PFSK-1 (cell line): ENCODE measurements at regions not wholly inside any gene's neighbourhood (a gene's known extent, or its start where the extent isn't known, plus 50 kb on each side); places are given as distances from the start of the nearest gene placed in this dataset.

ENCODE experiments used
- FOXP2 ChIP-seq: optimal IDR thresholded peaks from 2 replicates; pipeline ENCODE3; 2011; ENCODE audit warnings: borderline replicate concordance, control low read depth, inconsistent platforms; ENCODE audit not compliant: insufficient read depth; ENCODE audit errors: extremely low read length, extremely low read depth
- POLR2AphosphoS5 ChIP-seq: IDR thresholded peaks from 2 replicates; pipeline ENCODE4 v1.6.1; 2012; ENCODE audit warnings: low read depth, mild to moderate bottlenecking, control low read depth, low read length, moderate library complexity
- SIN3A ChIP-seq: IDR thresholded peaks from 2 replicates; pipeline ENCODE4 v1.6.1; 2012; ENCODE audit warnings: mild to moderate bottlenecking, low read length, moderate library complexity, borderline replicate concordance; ENCODE audit not compliant: insufficient read depth
- TAF1 ChIP-seq: IDR thresholded peaks from 2 replicates; pipeline ENCODE4 v1.6.1; 2012; ENCODE audit warnings: low read length, control low read depth, borderline replicate concordance; ENCODE audit not compliant: insufficient read depth
- TF ChIP-seq, protein P1 (sequence below), 2 experiments: IDR thresholded peaks; 2 replicates each; pipeline versions ENCODE4 v1.6.1 to v1.8.0; 2011 to 2012; ENCODE audit warnings: low read depth in 2 of 2, low read length in 2 of 2, control low read depth in 1 of 2, inconsistent platforms in 1 of 2, mild to moderate bottlenecking in 1 of 2, moderate library complexity in 1 of 2; ENCODE audit not compliant: insufficient read depth in 1 of 2

DNA sequence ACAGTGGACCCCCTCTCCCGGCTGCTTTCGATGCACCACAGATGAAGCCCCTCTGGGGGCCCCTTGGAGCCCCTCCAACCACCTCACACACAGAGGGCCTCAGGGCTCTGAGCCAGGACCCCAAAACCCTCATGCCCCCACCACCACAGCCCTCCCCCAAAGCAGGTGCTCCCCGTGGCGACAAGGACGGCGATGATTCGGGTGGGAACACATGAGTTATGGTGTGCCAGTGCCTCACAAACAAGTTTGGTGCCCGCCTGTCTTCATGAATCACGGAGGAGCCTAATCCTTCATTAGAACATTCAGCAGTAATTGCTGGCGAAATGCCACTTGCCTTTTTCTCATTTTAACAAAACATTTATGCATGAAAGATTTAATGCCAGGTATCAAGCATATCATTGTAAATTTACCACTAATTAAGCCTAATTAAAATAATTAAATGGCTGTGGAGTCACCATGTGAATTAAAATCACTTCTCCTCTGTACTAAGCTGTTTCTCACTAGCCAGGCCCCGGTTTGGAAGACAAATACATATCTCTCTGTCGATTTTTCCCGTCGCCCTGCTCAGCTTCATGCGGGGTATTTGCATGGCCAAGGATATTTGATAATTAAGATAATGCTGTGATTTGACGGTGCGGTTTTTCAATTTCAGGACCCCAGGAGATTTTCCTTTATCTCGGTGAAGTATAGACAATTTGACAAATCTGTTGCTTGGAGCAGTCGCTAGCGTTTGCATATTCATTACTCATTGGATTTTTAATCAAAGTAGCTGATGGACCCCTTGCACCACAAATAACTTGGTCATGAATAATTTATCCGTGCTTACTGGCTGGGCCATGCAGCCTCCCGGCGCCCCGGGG is 157.0 kb downstream of the TLE3 start:
- TF ChIP-seq FOXP2 = no peak
- no peak for TF ChIP-seq SIN3A
- TF ChIP-seq POLR2AphosphoS5 = no peak

DNA sequence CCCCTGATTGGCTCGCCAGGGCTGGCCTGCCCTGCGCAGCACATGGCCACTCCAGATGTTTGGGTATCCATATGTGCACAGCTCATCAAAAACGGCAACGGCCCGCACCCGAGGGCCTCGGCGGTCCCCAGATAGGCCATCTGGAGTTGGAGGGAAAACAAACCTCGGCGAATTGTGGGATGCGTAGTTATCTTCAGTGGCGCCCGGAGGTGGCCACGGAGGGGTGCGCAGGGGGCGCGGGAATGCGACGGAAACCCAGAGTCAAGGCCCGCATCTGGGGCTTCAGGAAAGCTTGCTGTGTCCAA is 156.5 kb downstream of the TLE3 start:
- TF ChIP-seq FOXP2 = no peak

DNA sequence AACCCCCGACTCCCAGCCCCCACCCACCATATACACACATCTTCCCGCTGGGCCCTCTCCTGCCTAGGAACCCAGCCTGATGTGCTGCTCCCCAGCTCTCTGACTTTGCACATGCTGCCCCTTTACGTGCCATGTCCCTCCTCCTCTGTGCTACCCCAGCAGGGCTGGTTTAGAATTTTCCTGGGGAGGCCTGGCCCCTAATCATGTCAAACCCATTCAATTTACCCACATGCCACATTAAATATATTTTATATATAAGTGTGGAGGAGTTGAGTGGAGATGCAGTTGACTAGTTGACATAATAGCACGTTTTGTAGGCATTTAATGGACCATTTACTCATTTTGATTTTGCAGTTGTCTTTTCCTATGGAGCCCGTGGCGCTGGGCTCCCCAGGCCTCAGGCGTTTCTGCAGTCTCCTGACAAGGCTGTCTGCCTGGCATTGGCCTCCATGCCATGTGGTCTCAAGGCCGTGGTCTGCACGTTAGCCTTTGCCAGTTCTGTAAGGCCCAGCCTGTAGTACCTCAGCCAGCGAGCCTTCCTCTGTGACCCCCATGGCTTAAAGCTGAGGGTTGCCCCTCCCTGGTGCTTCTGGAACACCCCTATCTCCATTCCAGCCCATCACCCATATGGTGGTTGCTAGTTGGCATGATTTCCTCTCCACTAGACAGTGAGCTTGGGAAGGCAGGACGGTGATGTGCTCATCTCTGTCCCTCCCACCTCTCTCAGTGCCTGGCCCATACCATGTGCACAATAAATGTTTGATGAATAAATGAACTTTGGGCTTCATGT is 155.8 kb downstream of the TLE3 start:
- no peak for TF ChIP-seq TAF1
- TF ChIP-seq SIN3A = no peak
- TF ChIP-seq, protein P1, sequence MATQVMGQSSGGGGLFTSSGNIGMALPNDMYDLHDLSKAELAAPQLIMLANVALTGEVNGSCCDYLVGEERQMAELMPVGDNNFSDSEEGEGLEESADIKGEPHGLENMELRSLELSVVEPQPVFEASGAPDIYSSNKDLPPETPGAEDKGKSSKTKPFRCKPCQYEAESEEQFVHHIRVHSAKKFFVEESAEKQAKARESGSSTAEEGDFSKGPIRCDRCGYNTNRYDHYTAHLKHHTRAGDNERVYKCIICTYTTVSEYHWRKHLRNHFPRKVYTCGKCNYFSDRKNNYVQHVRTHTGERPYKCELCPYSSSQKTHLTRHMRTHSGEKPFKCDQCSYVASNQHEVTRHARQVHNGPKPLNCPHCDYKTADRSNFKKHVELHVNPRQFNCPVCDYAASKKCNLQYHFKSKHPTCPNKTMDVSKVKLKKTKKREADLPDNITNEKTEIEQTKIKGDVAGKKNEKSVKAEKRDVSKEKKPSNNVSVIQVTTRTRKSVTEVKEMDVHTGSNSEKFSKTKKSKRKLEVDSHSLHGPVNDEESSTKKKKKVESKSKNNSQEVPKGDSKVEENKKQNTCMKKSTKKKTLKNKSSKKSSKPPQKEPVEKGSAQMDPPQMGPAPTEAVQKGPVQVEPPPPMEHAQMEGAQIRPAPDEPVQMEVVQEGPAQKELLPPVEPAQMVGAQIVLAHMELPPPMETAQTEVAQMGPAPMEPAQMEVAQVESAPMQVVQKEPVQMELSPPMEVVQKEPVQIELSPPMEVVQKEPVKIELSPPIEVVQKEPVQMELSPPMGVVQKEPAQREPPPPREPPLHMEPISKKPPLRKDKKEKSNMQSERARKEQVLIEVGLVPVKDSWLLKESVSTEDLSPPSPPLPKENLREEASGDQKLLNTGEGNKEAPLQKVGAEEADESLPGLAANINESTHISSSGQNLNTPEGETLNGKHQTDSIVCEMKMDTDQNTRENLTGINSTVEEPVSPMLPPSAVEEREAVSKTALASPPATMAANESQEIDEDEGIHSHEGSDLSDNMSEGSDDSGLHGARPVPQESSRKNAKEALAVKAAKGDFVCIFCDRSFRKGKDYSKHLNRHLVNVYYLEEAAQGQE (IDR thresholded peaks at IDR 0.05; ENCODE audit: insufficient read depth in 1 of 2, low read depth in 2 of 2, low read length in 2 of 2) = no peak
- no peak for TF ChIP-seq POLR2AphosphoS5
- no peak for TF ChIP-seq FOXP2

DNA sequence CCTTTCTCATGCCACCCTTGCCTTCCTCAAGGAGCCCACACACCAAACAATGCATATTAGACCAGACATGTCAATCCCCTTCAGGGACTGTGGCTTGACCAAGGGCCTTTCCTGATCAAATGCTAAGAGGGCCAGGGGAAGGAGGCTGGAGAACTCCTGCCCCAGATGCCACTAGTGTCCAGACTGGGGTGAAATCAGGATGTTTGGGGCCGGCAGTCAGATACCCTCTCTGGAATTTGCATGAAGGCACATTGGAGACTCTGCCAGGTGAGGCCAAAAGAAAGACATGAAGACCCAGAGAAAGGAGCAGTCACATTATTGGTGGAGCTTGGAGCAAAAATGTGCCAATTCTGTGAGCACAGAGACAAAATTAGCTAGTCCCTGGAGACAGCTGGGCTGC is 154.1 kb downstream of the TLE3 start:
- TF ChIP-seq POLR2AphosphoS5 (no peak), FOXP2 (no peak), TAF1 (no peak), SIN3A (no peak)
- TF ChIP-seq, protein P1 (IDR thresholded peaks at IDR 0.05; ENCODE audit: insufficient read depth in 1 of 2, low read depth in 2 of 2, low read length in 2 of 2) = no peak

DNA sequence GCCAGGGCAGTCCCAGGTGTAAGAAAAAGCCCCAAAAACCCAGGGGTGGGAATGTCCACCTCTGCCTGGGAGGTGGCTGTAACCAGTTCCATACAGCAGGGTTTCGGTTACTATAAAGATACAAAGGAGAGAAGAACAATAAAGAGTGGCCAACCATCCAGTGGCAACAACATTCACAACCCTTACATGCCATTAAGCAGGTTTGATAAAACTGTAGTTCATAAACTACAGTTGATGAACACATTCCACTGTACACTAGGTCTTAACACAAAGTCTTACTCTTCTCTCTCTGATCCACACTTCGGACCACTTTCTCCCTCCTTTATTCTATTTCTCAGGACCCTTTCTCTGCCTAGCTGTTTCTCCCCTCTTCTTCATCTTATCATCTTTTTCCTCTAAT is 152.0 kb downstream of the TLE3 start:
- TF ChIP-seq, protein P1 (IDR thresholded peaks at IDR 0.05; ENCODE audit: insufficient read depth in 1 of 2, low read depth in 2 of 2, low read length in 2 of 2) = no peak
- TF ChIP-seq FOXP2 = no peak
- TF ChIP-seq POLR2AphosphoS5 = no peak
- no peak for TF ChIP-seq TAF1
- no peak for TF ChIP-seq SIN3A

DNA sequence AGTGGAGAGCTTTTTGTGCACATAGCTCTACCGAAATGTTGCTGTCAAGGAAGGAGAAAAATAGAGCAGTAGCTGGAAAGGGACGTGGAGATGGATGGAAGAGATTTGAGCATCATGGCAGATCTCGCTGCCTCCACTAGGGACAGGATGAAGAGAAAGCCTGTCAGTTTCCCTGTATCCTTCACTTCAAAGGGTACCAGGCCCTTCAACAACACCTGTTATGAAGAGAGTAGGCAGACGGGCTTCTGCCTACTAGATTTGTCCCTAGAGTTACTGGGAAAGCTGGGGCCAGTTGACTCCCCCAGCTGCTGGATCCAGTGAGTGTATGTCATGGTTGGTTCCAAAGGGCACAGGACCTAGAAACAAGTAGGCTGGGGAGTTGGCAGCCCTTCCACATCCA is 150.8 kb downstream of the TLE3 start:
- no peak for TF ChIP-seq FOXP2
- TF ChIP-seq POLR2AphosphoS5 = no peak
- no peak for TF ChIP-seq SIN3A
- TF ChIP-seq, protein P1 (IDR thresholded peaks at IDR 0.05; ENCODE audit: insufficient read depth in 1 of 2, low read depth in 2 of 2, low read length in 2 of 2) = no peak
- TF ChIP-seq TAF1 = no peak
